HEK293T (cell line): ENCODE measurements at regions not wholly inside any gene's neighbourhood (a gene's known extent, or its start where the extent isn't known, plus 50 kb on each side); places are given as distances from the start of the nearest gene placed in this dataset.

ENCODE experiments used
- CTCF ChIA-PET: fragments of 350-600 bp; formaldehyde crosslinking; extraction: SDS; loops from one replicate; lab custom pipeline; 2021; ENCODE audit warnings: antibody characterized with exemption, inconsistent platforms; lab: Yijun Ruan, JAX
- POLR2A ChIA-PET: fragments of 350-600 bp; formaldehyde crosslinking; extraction: SDS; loops from one replicate; lab custom pipeline; 2020; ENCODE audit warnings: antibody characterized with exemption, inconsistent platforms; lab: Yijun Ruan, JAX
- DNase-seq: peaks from one replicate; pipeline ENCODE4 v3.0.0; 2012; ENCODE audit warnings: mixed read lengths; ENCODE audit errors: extremely low spot score
- ARNT ChIP-seq: fragments of 450-650 bp; IDR thresholded peaks from 2 replicates; pipeline ENCODE4 v1.6.1; 2017; ENCODE audit warnings: mild to moderate bottlenecking
- BHLHE40 ChIP-seq: fragments of 450-650 bp; IDR thresholded peaks from 2 replicates; pipeline ENCODE4 v1.6.1; 2016; ENCODE audit warnings: mild to moderate bottlenecking, moderate library complexity, borderline replicate concordance
- CTBP1 ChIP-seq: fragments of 450-650 bp; IDR thresholded peaks from 2 replicates; pipeline ENCODE4 v1.6.1; 2016; ENCODE audit warnings: borderline replicate concordance
- ELF4 ChIP-seq: fragments of 450-650 bp; IDR thresholded peaks from 2 replicates; pipeline ENCODE4 v1.6.1; 2017; ENCODE audit warnings: antibody characterized with exemption
- FOXA1 ChIP-seq: fragments of 450-650 bp; IDR thresholded peaks from 2 replicates; pipeline ENCODE4 v1.6.1; 2016; ENCODE audit warnings: mild to moderate bottlenecking
- FOXK2 ChIP-seq: fragments of 450-650 bp; IDR thresholded peaks from 2 replicates; pipeline ENCODE4 v1.6.1; 2016; ENCODE audit warnings: mild to moderate bottlenecking
- FOXM1 ChIP-seq: fragments of 450-650 bp; IDR thresholded peaks from 2 replicates; pipeline ENCODE4 v1.6.1; 2017; ENCODE audit warnings: mild to moderate bottlenecking, borderline replicate concordance
- HDGF ChIP-seq: fragments of 450-650 bp; IDR thresholded peaks from 2 replicates; pipeline ENCODE4 v1.6.1; 2017; ENCODE audit warnings: antibody characterized with exemption, borderline replicate concordance
- L3MBTL2 ChIP-seq: fragments of 450-650 bp; conservative IDR thresholded peaks from 2 replicates; pipeline ENCODE4 v1.6.1; 2016; ENCODE audit warnings: mild to moderate bottlenecking
- LEF1 ChIP-seq: fragments of 450-650 bp; IDR thresholded peaks from 2 replicates; pipeline ENCODE4 v1.6.1; 2017; ENCODE audit warnings: mild to moderate bottlenecking, borderline replicate concordance
- NFRKB ChIP-seq: fragments of 450-650 bp; IDR thresholded peaks from 2 replicates; pipeline ENCODE4 v1.6.1; 2016; ENCODE audit warnings: mild to moderate bottlenecking, moderate library complexity
- SP1 ChIP-seq: fragments of 450-650 bp; IDR thresholded peaks from 2 replicates; pipeline ENCODE4 v1.6.1; 2017
- SUZ12 ChIP-seq: fragments of 450-650 bp; IDR thresholded peaks from 2 replicates; pipeline ENCODE4 v1.6.1; 2016; ENCODE audit warnings: mild to moderate bottlenecking
- TARDBP ChIP-seq: fragments of 450-650 bp; IDR thresholded peaks from 2 replicates; pipeline ENCODE4 v1.6.1; 2016
- ZNF384 ChIP-seq: fragments of 450-650 bp; IDR thresholded peaks from 2 replicates; pipeline ENCODE4 v1.6.1; 2016
- TF ChIP-seq, protein P1 (sequence below): fragments of 450-650 bp; IDR thresholded peaks from 2 replicates; pipeline ENCODE4 v1.6.1; 2016

DNA sequence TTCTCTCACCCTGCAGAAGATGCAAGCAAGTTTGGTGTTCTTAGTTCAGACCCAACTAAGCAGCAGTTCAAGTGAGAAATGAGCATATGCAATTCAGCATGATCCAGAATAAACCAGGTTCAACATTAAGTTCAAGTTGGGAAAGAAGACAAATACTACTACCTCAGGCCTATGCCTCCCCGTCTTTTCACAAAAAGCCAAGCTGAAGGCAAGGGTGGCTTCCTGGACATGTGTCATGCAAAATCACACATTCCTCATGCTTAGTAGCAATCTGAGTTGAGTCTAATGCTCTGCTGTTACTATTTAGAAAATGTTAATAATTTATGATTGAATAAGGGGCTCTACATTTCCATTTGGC is 453.4 kb upstream of the GRAMD2B start:
- POLR2A ChIA-PET: no interaction called here
- no peak for TF ChIP-seq ELF4
- CTCF ChIA-PET: no interaction called here

DNA sequence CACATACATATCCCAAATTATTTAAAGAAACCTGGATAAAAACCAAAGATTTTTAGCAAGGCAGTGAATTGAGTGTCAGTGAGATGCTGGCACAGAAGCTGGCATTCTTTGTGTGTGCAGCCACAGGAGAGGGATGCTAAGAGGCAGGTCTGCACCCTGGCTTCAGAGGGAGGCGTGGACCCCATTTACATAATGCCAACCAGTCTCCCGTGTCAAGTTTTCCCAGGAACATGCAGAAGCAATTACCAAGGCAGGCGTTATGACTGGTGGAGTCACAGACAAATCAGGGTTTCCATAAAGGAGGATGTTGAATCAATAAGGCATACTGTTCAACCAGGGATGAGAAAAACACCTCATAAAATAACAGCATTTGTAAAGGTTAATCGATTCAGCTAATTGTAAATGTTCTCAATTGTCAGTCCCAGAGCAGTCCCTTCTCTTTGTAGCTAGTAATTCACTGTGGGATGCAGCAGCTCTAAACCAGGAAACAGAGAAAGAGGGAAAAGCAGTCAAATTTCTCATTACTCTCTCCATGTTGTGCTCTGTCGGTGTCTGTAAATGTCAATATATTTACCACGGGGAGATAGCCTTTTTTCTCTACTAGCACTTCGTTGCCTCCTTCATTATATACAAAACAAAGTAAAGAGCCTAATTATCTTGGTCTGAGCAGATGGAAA is 452.4 kb upstream of the GRAMD2B start:
- CTCF ChIA-PET: no interaction called here
- DNase-seq: no peak
- POLR2A ChIA-PET: no interaction called here
- no peak for TF ChIP-seq SUZ12
- TF ChIP-seq ZNF384: no peak
- TF ChIP-seq FOXK2: no peak
- no peak for TF ChIP-seq HDGF
- TF ChIP-seq ARNT: no peak
- no peak for TF ChIP-seq L3MBTL2
- no peak for TF ChIP-seq ELF4
- TF ChIP-seq FOXA1: no peak
- TF ChIP-seq, protein P1, sequence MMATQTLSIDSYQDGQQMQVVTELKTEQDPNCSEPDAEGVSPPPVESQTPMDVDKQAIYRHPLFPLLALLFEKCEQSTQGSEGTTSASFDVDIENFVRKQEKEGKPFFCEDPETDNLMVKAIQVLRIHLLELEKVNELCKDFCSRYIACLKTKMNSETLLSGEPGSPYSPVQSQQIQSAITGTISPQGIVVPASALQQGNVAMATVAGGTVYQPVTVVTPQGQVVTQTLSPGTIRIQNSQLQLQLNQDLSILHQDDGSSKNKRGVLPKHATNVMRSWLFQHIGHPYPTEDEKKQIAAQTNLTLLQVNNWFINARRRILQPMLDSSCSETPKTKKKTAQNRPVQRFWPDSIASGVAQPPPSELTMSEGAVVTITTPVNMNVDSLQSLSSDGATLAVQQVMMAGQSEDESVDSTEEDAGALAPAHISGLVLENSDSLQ: no peak

More for the DNA sequence above, 453.4 kb upstream of the GRAMD2B start:
- DNase-seq: no peak

DNA sequence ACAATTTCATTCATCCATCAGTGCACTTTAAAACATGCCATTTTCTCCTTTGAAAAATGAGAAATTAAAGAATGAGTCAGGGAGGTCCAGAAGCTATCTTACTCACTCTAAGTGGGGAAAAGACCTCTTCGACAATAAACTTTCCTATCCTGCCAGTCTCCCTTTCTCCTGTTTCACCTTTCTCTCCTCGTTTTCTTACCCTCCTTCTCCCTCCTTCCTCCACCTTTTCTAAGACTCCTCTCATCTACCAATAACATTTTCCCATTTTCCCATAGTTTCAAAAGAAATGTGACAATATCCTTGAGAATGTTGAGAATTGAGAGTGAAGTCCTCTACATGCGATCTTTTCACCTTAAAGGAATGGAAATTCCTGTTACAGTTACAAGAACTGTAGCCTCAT is 450.5 kb upstream of the GRAMD2B start:
- no peak for DNase-seq
- POLR2A ChIA-PET: no interaction called here
- TF ChIP-seq FOXA1: no peak
- no peak for TF ChIP-seq SP1
- no peak for TF ChIP-seq ZNF384
- no peak for TF ChIP-seq LEF1
- TF ChIP-seq FOXK2: no peak
- no peak for TF ChIP-seq CTBP1
- no peak for TF ChIP-seq TARDBP
- TF ChIP-seq ARNT: no peak
- no peak for TF ChIP-seq SUZ12
- no peak for TF ChIP-seq ELF4
- CTCF ChIA-PET: no interaction called here

DNA sequence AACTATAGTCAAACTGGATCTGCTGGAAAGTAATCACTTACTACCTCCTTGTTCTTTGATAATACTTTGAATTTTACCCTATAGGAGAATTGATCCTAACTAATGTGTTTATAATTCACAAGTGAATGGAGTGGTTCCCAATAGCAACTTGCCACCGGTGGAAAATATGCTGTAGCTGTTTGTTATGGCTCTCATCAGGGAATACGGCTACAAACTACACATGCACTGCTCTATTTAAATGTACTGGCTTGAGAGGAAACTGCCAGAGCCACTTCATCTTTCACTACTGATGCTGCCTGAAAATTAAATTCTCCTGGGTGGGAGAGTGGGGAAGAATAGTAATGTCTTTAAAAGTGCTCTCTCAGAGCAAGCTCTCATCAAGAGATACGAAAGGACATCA is 448.5 kb upstream of the GRAMD2B start:
- TF ChIP-seq ARNT: no peak
- TF ChIP-seq TARDBP: no peak
- no peak for TF ChIP-seq FOXA1
- no peak for TF ChIP-seq HDGF
- TF ChIP-seq ELF4: no peak
- CTCF ChIA-PET: no interaction called here
- DNase-seq: no peak
- POLR2A ChIA-PET: no interaction called here

DNA sequence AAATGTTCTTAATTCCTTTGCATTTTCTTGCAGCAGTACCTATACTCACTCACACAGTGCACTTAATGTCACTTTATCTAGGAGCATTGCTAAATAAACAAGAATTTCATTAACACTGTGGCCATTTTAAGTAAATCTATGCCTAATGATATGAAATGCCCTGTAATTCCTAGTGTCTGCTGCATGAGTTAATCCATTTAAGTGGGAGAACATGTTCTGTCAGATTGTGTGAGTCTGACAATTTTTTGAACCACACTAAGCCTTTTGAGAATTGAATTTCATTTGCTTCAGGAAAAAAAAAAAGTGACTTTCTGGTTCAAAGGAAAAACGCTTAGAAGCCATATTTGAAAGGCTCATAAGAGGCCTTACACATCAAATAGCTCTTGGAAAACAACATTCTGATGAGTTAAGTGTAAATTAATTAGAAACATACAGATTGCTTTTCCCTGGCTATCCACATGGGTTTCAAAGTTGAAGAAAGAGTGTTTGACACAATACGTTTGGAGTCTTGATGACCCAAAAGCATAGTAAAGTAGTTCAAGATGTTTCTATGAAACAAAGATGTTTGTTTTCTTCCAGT is 446.7 kb upstream of the GRAMD2B start:
- DNase-seq: no peak
- ChIA-PET CTCF (no interaction called here), POLR2A (no interaction called here)
- TF ChIP-seq CTBP1 (no peak), SUZ12 (no peak), SP1 (no peak), L3MBTL2 (no peak), FOXM1 (no peak), HDGF (no peak), BHLHE40 (no peak), ZNF384 (no peak), LEF1 (no peak), ELF4 (no peak), FOXA1 (no peak), TARDBP (no peak), ARNT (no peak), FOXK2 (no peak), NFRKB (no peak)
- TF ChIP-seq, protein P1: no peak

DNA sequence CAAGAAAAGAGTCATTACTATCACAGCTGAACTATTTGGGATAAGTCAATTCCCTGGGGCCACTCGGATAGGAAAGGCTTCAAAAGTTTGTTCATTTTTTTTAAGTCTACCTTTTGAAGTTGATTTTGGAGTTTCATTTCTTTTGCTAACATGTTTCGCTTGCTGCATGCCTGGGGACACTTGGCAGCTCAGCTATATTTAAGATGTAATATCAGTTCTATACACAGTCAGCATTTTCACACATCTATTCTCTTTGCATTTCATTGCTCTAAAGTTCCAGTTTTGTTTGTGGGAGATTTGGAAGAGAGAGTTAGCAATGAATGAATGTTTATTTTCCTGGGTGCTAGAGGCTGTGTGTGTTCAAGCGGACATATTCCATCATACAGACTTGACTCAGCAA is 445.2 kb upstream of the GRAMD2B start:
- POLR2A ChIA-PET: no interaction called here
- DNase-seq: no peak
- no peak for TF ChIP-seq FOXK2
- no peak for TF ChIP-seq LEF1
- no peak for TF ChIP-seq CTBP1
- TF ChIP-seq ARNT: no peak
- TF ChIP-seq NFRKB: no peak
- TF ChIP-seq, protein P1: no peak
- no peak for TF ChIP-seq HDGF
- no peak for TF ChIP-seq FOXM1
- TF ChIP-seq TARDBP: no peak
- TF ChIP-seq FOXA1: no peak
- no peak for TF ChIP-seq ELF4
- no peak for TF ChIP-seq BHLHE40
- CTCF ChIA-PET: no interaction called here

DNA sequence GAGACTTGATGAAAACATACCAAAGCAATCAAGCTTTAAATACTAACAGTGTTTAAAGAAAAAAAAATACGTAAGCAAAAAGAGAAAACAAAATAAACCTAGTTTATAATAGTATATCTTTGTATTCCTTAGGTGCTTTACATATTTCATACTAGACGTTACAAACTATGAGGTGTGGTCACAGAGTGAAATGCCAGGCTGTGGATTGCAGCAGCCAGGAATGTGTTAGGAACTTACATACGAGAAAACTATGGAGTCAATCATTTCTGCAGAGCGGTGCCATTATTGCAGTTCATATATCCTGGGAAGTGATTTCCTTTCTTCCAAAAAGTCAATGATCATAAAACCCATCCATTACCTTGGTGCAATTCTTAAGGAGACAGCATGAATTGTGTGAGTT is 443.6 kb upstream of the GRAMD2B start:
- TF ChIP-seq FOXM1 (no peak), SUZ12 (no peak)
- ChIA-PET CTCF (no interaction called here), POLR2A (no interaction called here)
- DNase-seq: no peak
